Ascending aorta (tissue), 2 donors: ENCODE measurements at regions not wholly inside any gene's neighbourhood (a gene's known extent, or its start where the extent isn't known, plus 50 kb on each side); places are given as distances from the start of the nearest gene placed in this dataset.

ENCODE experiments used
- DNase-seq, 2 donors: peaks; one replicate each; pipeline ENCODE4 v3.0.0-alpha.2; 2019; ENCODE audit warnings: low spot score in 2 of 2
- H3K27ac ChIP-seq, 2 donors: fragments of 200-600 bp; sonication (generic); one replicate each; pipeline ENCODE4 v1.5.1; 2016 to 2017; ENCODE audit warnings: mild to moderate bottlenecking in 1 of 2
- H3K27me3 ChIP-seq: fragments of 200-600 bp; sonication (generic); one replicate; pipeline ENCODE4 v1.5.1; 2017
- H3K36me3 ChIP-seq, 2 donors: fragments of 200-600 bp; sonication (generic); one replicate each; pipeline ENCODE4 v1.5.1; 2016
- H3K4me1 ChIP-seq, 2 donors: fragments of 200-600 bp; sonication (generic); one replicate each; pipeline ENCODE4 v1.5.1; 2016 to 2017; ENCODE audit warnings: mild to moderate bottlenecking in 1 of 2
- H3K4me3 ChIP-seq, 2 donors: fragments of 200-600 bp; sonication (generic); one replicate each; pipeline ENCODE4 v1.5.1; 2016 to 2017; ENCODE audit warnings: mild to moderate bottlenecking in 1 of 2
- H3K9me3 ChIP-seq, 2 donors: fragments of 200-600 bp; sonication (generic); one replicate each; pipeline ENCODE4 v1.5.1; 2016
- intact Hi-C: fragments of 100-400 bp; cut with DNase I; formaldehyde crosslinking; loops from one replicate; pipeline ENCODE4 v1.15.1; 2023
- TF ChIP-seq, protein P1 (sequence below), 3 experiments: fragments of 200-600 bp in 2 of 3; fragments of 450-650 bp in 1 of 3; sonication (generic) in 2 of 3; IDR thresholded peaks; one replicate each; pipeline ENCODE4 v1.5.1; 2016 to 2019; ENCODE audit warnings: antibody characterized with exemption in 3 of 3, mild to moderate bottlenecking in 1 of 3, moderate library complexity in 1 of 3

GRCh38 chr12:127381043-127381668, 885.8 kb upstream of the TMEM132C start:
- no peaks in the 10 kb centered on the region for H3K36me3 ChIP-seq
- no peaks in the 10 kb centered on the region for H3K27me3 ChIP-seq
- no peaks in the 10 kb centered on the region for H3K9me3 ChIP-seq
- no peak overlapping the region for H3K27ac ChIP-seq
- peak overlapping the region; percentile 37 to 39 for H3K4me3 ChIP-seq
- H3K4me1 ChIP-seq: no peaks in the 10 kb centered on the region
- TF ChIP-seq, protein P1, sequence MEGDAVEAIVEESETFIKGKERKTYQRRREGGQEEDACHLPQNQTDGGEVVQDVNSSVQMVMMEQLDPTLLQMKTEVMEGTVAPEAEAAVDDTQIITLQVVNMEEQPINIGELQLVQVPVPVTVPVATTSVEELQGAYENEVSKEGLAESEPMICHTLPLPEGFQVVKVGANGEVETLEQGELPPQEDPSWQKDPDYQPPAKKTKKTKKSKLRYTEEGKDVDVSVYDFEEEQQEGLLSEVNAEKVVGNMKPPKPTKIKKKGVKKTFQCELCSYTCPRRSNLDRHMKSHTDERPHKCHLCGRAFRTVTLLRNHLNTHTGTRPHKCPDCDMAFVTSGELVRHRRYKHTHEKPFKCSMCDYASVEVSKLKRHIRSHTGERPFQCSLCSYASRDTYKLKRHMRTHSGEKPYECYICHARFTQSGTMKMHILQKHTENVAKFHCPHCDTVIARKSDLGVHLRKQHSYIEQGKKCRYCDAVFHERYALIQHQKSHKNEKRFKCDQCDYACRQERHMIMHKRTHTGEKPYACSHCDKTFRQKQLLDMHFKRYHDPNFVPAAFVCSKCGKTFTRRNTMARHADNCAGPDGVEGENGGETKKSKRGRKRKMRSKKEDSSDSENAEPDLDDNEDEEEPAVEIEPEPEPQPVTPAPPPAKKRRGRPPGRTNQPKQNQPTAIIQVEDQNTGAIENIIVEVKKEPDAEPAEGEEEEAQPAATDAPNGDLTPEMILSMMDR (IDR thresholded peaks at IDR 0.05): peak; percentile 65 to 94 (median 76)
- intact Hi-C loops: loop anchor here (1.0 to 5.0 kb wide), 3 partner anchors 99 to 295 kb away; no protein-coding TSS in a partner anchor
- peak in 1 of 2 donors; percentile 66 for DNase-seq

DNA sequence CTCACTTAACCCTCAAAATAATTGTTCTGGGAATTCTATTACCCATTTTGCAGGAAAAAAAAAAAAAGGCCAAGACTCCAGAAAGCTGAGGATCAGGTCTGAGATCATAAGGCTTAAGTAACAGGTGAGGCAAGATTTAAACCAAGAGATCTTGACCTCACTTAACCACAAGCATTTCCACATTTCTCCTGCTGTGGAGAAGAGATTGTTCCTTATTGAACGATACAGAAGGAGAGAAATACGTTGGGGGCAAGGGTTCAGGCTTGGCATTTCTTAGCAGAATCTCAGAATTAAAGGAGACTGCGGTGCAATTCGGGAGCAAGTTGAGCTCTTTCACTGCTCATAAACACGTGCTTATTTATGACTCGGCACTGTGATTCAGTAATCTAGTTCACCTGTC, 885.3 kb upstream of the TMEM132C start:
- no peaks in the 10 kb centered on the region for H3K36me3 ChIP-seq

GRCh38 chr12:127383281-127383680, 883.7 kb upstream of the TMEM132C start:
- Histone ChIP-seq H3K9me3 (no peaks in the 10 kb centered on the region), H3K36me3 (no peaks in the 10 kb centered on the region), H3K27me3 (no peaks in the 10 kb centered on the region), H3K4me1 (no peaks in the 10 kb centered on the region), H3K27ac (no peak overlapping the region), H3K4me3 (no peak overlapping the region)
- intact Hi-C loops: loop anchor here (5.0 kb wide), 1 partner anchor 101 kb away; no protein-coding TSS in a partner anchor
- TF ChIP-seq, protein P1 (IDR thresholded peaks at IDR 0.05): no peak
- DNase-seq: no peak

More for the DNA sequence above, 885.3 kb upstream of the TMEM132C start:
- Histone ChIP-seq H3K4me1 (no peaks in the 10 kb centered on the region), H3K27ac (no peak overlapping the region), H3K4me3 (no peak overlapping the region), H3K27me3 (no peaks in the 10 kb centered on the region), H3K9me3 (no peaks in the 10 kb centered on the region)
- TF ChIP-seq, protein P1 (IDR thresholded peaks at IDR 0.05): no peak
- DNase-seq: no peak
- intact Hi-C loops: loop anchor here (1.0 to 5.0 kb wide), 3 partner anchors 99 to 295 kb away; no protein-coding TSS in a partner anchor

DNA sequence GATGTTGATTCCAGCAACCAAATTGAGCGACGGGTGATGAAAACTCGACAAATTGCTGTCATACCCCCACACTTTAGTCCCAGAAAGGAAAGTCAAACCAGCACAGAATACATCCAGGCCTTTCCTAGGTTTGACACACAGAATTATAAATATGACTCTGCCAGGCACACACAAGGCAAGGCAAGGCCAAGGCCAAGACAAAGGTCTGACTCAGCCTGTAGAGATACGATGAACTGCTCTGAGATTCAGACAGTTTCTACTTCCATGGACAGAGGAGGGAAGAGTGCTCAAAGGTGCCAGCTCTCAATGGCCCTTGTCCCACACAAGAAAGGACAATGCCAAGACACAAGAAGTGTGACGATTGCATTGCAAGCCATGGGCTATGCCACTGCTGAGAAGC, 880.2 kb upstream of the TMEM132C start:
- intact Hi-C loops: no loop called here

GRCh38 chr12:127388985-127389384, 878.0 kb upstream of the TMEM132C start:
- Histone ChIP-seq H3K27me3 (no peaks in the 10 kb centered on the region), H3K36me3 (no peaks in the 10 kb centered on the region), H3K9me3 (no peaks in the 10 kb centered on the region), H3K4me3 (no peak overlapping the region), H3K27ac (no peak overlapping the region), H3K4me1 (no peaks in the 10 kb centered on the region)
- no peak for DNase-seq
- TF ChIP-seq, protein P1 (IDR thresholded peaks at IDR 0.05): no peak
- intact Hi-C loops: no loop called here

More for the DNA sequence above, 880.2 kb upstream of the TMEM132C start:
- Histone ChIP-seq H3K4me1 (no peaks in the 10 kb centered on the region), H3K27me3 (no peaks in the 10 kb centered on the region), H3K4me3 (no peak overlapping the region), H3K27ac (no peak overlapping the region), H3K9me3 (no peaks in the 10 kb centered on the region), H3K36me3 (no peaks in the 10 kb centered on the region)
- no peak for DNase-seq
- TF ChIP-seq, protein P1 (IDR thresholded peaks at IDR 0.05): no peak
